Mesothelial cell of epicardium (in vitro differentiated cells): ENCODE measurements at regions not wholly inside any gene's neighbourhood (a gene's known extent, or its start where the extent isn't known, plus 50 kb on each side); places are given as distances from the start of the nearest gene placed in this dataset.
"Not testable (repeated sequence)": the region's sequence is repeated elsewhere in the genome, so short reads cannot be mapped to it uniquely, and the experiment has no call there.

Source experiments
- DNase-seq, 2 experiments: peaks; one replicate each; pipeline ENCODE4 v3.0.0; 2021; ENCODE audit warnings: low spot score in 2 of 2; ENCODE audit not compliant: unreplicated experiment in 2 of 2
- H3K27ac Mint-ChIP-seq: 2 replicates; pipeline ENCODE4 v1.8.0; 2021; ENCODE audit warnings: mixed read lengths
- H3K27me3 Mint-ChIP-seq: 2 replicates; pipeline ENCODE4 v1.8.0; 2021; ENCODE audit warnings: low read depth, mixed read lengths
- H3K36me3 Mint-ChIP-seq: 2 replicates; pipeline ENCODE4 v1.8.0; 2021; ENCODE audit warnings: mixed read lengths
- H3K4me1 Mint-ChIP-seq: 2 replicates; pipeline ENCODE4 v1.8.0; 2021; ENCODE audit warnings: mixed read lengths
- H3K4me3 Mint-ChIP-seq: 2 replicates; pipeline ENCODE4 v1.8.0; 2021; ENCODE audit warnings: mild to moderate bottlenecking, moderate library complexity, mixed read lengths
- H3K9me3 Mint-ChIP-seq: 2 replicates; pipeline ENCODE4 v1.8.0; 2021; ENCODE audit warnings: mixed read lengths
- CTCF ChIP-seq: fragments of 200-600 bp; sonication (generic); IDR thresholded peaks from one replicate; pipeline ENCODE4 v1.5.0; 2021; ENCODE audit warnings: antibody characterized with exemption; ENCODE audit not compliant: unreplicated experiment

DNA sequence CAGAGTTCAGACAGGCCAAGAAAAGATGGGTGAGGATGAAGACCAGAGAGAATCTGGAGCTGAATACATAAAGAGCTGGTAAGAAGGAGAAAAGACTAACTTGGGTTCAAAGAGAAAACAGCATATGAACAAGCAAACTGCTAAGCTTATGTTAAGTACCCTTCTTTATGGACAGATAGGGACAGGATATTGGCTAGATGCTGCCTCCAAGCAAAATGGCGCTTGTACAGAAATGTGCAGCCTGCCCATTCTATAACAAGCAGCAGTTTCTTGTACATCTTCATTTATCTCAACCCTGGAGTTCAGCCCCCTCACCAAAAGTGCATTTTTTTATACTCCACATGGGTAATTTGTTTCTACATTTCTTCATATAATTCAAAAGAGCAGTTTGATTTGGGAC is 184.5 kb downstream of the RMST start:
- H3K4me1 Mint-ChIP-seq: no peaks in the 10 kb centered on the region
- TF ChIP-seq CTCF: no peak
- no peak overlapping the region for H3K4me3 Mint-ChIP-seq
- H3K27me3 Mint-ChIP-seq: no peaks in the 10 kb centered on the region
- peaks cover 17% of the 10 kb centered on the region for H3K9me3 Mint-ChIP-seq
- no peak for DNase-seq
- no peaks in the 10 kb centered on the region for H3K36me3 Mint-ChIP-seq
- no peak overlapping the region for H3K27ac Mint-ChIP-seq

GRCh38 chr12:97650242-97650641 is 187.6 kb downstream of the RMST start:
- no peak overlapping the region for H3K27ac Mint-ChIP-seq
- H3K4me3 Mint-ChIP-seq: no peak overlapping the region
- no peaks in the 10 kb centered on the region for H3K27me3 Mint-ChIP-seq
- H3K4me1 Mint-ChIP-seq: no peaks in the 10 kb centered on the region
- H3K9me3 Mint-ChIP-seq: peaks cover 24% of the 10 kb centered on the region
- no peak for DNase-seq
- H3K36me3 Mint-ChIP-seq: no peaks in the 10 kb centered on the region
- TF ChIP-seq CTCF: no peak

DNA sequence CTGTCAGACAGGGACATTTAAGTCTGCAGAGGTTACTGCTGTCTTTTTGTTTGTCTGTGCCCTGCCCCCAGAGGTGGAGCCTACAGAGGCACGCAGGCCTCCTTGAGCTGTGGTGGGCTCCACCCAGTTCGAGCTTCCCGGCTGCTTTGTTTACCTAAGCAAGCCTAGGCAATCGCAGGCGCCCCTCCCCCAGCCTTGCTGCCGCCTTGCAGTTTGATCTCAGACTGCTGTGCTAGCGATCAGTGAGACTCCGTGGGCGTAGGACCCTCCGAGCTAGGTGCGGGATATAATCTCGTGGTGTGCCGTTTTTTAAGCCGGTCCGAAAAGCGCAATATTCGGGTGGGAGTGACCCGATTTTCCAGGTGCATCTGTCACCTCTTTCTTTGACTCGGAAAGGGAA is 193.9 kb downstream of the RMST start:
- not testable (repeated sequence) for H3K4me3 Mint-ChIP-seq, H3K4me1 Mint-ChIP-seq, H3K27ac Mint-ChIP-seq, H3K36me3 Mint-ChIP-seq, DNase-seq, H3K27me3 Mint-ChIP-seq, H3K9me3 Mint-ChIP-seq

DNA sequence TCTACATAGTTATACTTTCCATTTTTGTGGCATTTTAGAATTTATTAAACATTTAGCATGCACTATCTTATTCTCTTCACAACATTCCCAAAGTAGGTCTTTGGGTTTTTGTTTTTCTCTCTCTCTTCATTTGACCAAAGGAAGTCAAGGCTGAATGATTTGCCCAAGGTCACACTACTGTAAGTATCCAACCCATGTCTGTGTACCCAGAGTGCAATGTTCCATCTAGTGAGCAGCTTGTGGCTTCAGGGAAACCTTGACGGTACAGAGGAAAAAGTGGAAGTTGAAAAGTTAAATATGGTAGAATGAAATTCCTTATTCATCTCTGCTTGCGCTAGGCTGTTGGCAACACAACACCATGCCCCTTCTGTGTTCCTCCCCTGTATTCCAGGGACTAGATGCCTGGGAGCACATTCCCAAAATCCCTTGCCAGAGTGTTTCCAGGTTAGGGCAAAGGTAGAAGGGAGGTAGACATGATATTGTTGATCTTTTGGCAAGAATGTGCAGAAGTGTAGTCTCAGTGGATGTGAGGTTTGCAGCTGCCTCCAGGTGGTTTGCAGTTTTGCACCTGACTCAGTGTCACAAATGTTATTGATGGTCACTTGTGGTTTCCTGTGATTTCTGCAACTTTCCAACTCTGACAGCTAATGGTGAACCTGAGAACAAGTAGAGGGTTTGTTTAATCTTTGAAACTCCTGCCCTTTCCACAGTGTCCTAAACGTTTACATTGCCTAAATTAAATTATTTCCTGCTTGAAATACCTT is 196.7 kb downstream of the RMST start:
- DNase-seq: no peak
- Mint-ChIP-seq H3K27ac (no peak overlapping the region), H3K4me1 (no peaks in the 10 kb centered on the region), H3K4me3 (no peak overlapping the region), H3K36me3 (peaks cover 4% of the 10 kb centered on the region), H3K9me3 (peaks cover 14% of the 10 kb centered on the region), H3K27me3 (no peaks in the 10 kb centered on the region)
- no peak for TF ChIP-seq CTCF

DNA sequence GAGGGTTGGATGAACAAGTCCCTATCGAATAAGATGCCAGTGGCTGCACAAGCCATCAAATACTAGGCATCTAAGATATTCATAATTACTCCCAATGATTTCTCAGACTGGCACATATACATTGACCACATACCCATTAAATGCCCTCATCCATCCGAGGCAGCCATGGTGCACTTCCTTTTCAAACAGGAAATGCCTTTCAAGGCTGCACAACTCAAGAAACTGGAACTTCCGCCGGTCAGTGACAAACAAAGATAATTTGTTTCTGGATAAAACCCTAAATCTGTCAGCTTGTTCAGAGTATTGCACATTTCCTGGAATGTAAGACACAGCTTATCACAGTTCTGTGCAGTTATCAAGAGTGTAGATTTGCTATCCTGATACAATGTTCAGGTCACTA is 203.7 kb downstream of the RMST start:
- H3K9me3 Mint-ChIP-seq: peaks cover 22% of the 10 kb centered on the region
- peaks cover 3% of the 10 kb centered on the region for H3K4me1 Mint-ChIP-seq
- peaks cover 4% of the 10 kb centered on the region for H3K36me3 Mint-ChIP-seq
- no peaks in the 10 kb centered on the region for H3K27me3 Mint-ChIP-seq
- H3K27ac Mint-ChIP-seq: no peak overlapping the region
- no peak overlapping the region for H3K4me3 Mint-ChIP-seq
- no peak for DNase-seq
- TF ChIP-seq CTCF: no peak

- peaks cover 3% of the 10 kb centered on the region for H3K4me1 Mint-ChIP-seq
- peaks cover 2% of the 10 kb centered on the region for H3K36me3 Mint-ChIP-seq
- no peak overlapping the region for H3K4me3 Mint-ChIP-seq
- H3K27me3 Mint-ChIP-seq: no peaks in the 10 kb centered on the region
- peaks cover 14% of the 10 kb centered on the region for H3K9me3 Mint-ChIP-seq
- TF ChIP-seq CTCF: no peak
- no peak overlapping the region for H3K27ac Mint-ChIP-seq
- no peak for DNase-seq
Measured at GRCh38 chr12:97672870-97673269, 210.3 kb downstream of the RMST start.
